HUES6 (cell line): ENCODE measurements at regions not wholly inside any gene's neighbourhood (a gene's known extent, or its start where the extent isn't known, plus 50 kb on each side); places are given as distances from the start of the nearest gene placed in this dataset.

Experiments
- H3K27ac ChIP-seq: 2 replicates; pipeline ENCODE4 v1.7.0; 2013; ENCODE audit warnings: low read depth, mild to moderate bottlenecking, low read length, inconsistent platforms
- H3K27me3 ChIP-seq: 2 replicates; pipeline ENCODE4 v1.6.1; 2013; ENCODE audit warnings: low read length; ENCODE audit not compliant: control insufficient read depth, insufficient read depth
- H3K36me3 ChIP-seq: 2 replicates; pipeline ENCODE4 v1.6.1; 2013; ENCODE audit warnings: low read length; ENCODE audit not compliant: control insufficient read depth, insufficient read depth
- H3K4me1 ChIP-seq: 2 replicates; pipeline ENCODE4 v1.6.1; 2013; ENCODE audit warnings: low read length; ENCODE audit not compliant: control insufficient read depth, insufficient read depth
- H3K4me3 ChIP-seq: 2 replicates; pipeline ENCODE4 v1.5.1; 2013; ENCODE audit warnings: low read depth, low read length
- H3K9ac ChIP-seq: one replicate; pipeline ENCODE4 v1.6.1; 2013; ENCODE audit warnings: mild to moderate bottlenecking, low read length
- H3K9me3 ChIP-seq: 2 replicates; pipeline ENCODE4 v1.6.1; 2013; ENCODE audit warnings: low read depth, low read length; ENCODE audit not compliant: control insufficient read depth, insufficient read depth

DNA sequence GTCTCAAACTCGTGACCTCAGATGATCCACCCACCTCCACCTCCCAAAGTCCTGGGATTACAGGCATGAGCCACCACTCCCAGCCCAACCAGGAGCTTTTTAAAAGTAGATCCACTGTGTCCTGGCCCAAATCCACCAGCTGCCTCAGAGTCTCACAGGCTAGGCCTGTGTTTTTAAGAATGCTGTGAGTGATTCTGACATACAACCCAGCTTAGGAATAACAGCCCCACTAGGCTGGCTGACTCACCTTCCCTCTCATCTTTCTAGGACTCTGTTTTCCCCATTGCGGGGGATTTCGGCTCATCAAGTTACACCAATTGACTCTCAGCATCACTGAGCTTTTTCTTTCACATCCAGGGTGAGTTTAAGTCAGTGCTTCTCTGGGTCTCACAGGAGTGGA, 207.6 kb downstream of the SKIDA1 start:
- no peaks in the 10 kb centered on the region for H3K36me3 ChIP-seq
- H3K4me1 ChIP-seq = peaks cover 36% of the 10 kb centered on the region
- no peak overlapping the region for H3K27ac ChIP-seq
- H3K4me3 ChIP-seq = no peak overlapping the region
- H3K9ac ChIP-seq = no peak overlapping the region
- H3K9me3 ChIP-seq = no peaks in the 10 kb centered on the region
- H3K27me3 ChIP-seq = no peaks in the 10 kb centered on the region

DNA sequence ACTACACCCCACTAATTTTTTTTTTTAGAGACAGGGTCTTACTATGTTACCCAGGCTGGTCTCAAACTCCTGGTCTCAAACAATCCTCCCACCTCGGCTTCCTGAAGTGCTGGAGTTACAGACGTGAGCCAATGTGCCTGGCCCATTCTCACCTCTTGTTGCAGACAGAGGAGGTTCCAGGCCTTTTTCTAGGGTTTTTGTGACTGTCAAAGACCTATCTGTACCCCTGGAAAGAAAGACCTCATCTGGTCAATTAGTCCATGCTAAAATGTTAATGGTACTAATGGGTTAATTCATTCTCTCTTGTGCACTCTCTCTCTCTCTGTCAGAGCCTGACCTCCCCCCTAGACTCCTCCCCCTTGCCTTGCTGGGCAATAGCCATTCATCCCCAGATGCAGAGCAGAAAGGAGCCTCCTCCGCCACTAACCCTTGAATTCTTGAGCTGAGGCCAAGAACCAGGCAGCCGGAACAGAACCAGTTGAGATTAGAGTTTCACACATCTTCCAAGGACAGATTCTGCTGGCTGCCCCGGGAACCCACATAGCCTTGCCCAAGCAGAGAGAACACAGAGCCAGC, 209.7 kb downstream of the SKIDA1 start:
- Histone ChIP-seq H3K27ac (0 out of 2 replicates have a peak overlapping the region, but pooled peaks have one; percentile 18), H3K9ac (peak overlapping the region; percentile 57), H3K4me3 (peak overlapping the region; percentile 6; the same call in 1 of the 2 replicates)

DNA sequence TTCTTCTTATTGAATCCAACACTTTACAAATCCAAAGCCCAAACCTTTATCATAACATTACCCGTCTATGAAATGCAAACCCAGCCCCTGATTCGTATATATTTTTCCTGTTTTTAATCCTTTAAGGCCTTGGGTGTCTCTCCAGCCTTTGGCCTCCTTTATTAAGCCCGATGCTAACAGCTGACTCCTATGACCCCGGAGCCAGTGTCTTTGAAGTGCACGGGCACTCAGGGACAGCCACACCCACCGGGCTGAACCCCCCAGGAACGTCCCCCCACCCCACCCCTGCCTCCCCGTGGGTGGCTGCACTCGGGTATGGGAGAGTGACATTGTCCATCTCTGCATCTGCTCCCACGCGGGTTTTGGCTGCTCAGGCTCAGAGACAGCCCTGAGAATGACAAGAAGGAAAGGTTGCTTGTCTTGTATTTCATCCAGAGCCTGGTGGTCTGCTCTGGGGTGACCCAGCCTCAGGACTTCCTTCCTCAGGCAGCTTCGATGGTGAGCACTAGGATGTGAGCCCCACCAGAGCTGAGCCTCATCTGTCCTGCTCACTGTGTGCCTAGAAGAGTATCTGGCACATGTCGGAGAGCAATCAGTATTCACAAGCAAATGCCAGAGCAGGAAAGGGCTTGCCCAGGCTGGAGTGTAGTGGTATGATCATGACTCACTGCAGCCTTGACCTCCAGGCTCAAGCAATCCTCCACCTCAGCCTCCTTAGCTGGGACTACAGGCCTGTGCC, 210.4 kb downstream of the SKIDA1 start:
- H3K36me3 ChIP-seq = no peaks in the 10 kb centered on the region
- no peak overlapping the region for H3K4me3 ChIP-seq
- H3K9ac ChIP-seq = peak overlapping the region; percentile 16
- H3K27ac ChIP-seq = peak overlapping the region; percentile 4; the same call in 1 of the 2 replicates
- no peaks in the 10 kb centered on the region for H3K9me3 ChIP-seq
- peaks cover 36% of the 10 kb centered on the region for H3K4me1 ChIP-seq
- H3K27me3 ChIP-seq = no peaks in the 10 kb centered on the region

More for the DNA sequence above, 209.7 kb downstream of the SKIDA1 start:
- H3K27me3 ChIP-seq = no peaks in the 10 kb centered on the region
- no peaks in the 10 kb centered on the region for H3K9me3 ChIP-seq
- H3K4me1 ChIP-seq = peaks cover 36% of the 10 kb centered on the region
- no peaks in the 10 kb centered on the region for H3K36me3 ChIP-seq

DNA sequence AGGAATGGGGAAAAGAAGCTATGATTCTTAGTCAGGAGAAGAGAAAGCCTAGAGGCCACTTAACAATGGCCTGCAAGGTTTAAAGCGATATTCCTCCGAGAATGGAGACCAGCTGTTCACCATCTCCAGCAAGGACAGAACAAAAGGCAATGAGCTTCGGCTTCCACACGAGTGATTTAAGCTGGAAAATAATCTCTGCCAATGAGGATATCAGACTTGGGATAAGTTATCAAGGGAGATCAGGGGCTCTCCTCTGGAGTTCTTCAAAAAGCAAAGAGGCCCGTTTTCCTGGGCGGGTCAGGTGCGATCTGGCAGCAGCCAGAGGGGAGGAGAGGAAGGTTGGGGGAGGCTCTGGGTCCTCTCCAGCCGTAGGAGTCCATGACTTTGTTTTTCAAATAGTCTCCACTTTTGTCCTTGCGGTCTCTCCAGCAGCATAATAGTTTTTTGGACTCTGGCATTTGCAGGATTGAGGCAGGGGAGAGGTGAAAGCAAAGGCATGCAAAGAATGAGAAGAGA, 211.3 kb downstream of the SKIDA1 start:
- Histone ChIP-seq H3K27me3 (no peaks in the 10 kb centered on the region), H3K27ac (peak overlapping the region; percentile 4; the same call in 1 of the 2 replicates), H3K4me1 (peaks cover 40% of the 10 kb centered on the region), H3K4me3 (no peak overlapping the region), H3K9ac (no peak overlapping the region), H3K9me3 (no peaks in the 10 kb centered on the region), H3K36me3 (no peaks in the 10 kb centered on the region)

DNA sequence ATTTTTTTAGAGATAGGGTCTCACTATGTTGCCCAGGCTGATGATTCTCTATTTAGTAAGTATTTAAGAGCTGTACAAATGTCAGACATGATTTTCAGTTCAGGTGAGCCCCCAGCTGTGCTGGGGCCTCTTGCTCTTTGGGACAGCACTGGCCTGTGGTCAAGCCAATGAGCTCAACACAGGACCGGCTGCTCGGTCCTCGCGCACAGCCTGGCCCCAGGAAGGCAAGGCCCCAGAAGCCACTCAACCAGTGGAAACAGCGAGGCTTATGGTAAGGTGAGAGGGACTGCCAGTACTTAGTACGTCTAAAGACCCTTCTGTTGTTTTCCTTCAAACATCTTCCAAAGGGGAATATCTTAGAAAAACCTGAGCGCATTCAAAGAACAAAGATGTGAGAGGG, 211.8 kb downstream of the SKIDA1 start:
- Histone ChIP-seq H3K27me3 (no peaks in the 10 kb centered on the region), H3K4me1 (peaks cover 40% of the 10 kb centered on the region), H3K9me3 (no peaks in the 10 kb centered on the region), H3K36me3 (no peaks in the 10 kb centered on the region), H3K9ac (no peak overlapping the region), H3K4me3 (no peak overlapping the region), H3K27ac (peak overlapping the region; percentile 4; the same call in 1 of the 2 replicates)

DNA sequence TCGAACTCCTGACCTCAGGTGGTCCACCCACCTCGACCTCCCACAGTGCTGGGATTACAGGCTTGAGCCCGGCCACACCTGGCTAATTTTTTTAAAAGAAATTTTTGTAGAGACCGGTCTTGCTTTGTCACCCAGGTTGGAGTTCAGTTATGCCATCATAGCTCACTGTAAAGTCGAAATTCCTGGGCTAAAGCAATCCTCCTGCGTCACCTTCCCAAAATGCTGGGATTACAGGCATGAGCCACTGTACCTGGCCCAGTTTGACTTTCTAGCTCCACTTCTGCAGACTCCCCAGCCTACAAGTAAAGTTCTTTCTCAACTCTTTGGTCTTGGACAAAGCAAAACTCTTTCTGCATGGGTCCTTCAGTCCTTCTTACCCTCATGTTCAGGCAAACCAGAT, 214.1 kb downstream of the SKIDA1 start:
- Histone ChIP-seq H3K27me3 (no peaks in the 10 kb centered on the region), H3K36me3 (no peaks in the 10 kb centered on the region), H3K9me3 (no peaks in the 10 kb centered on the region), H3K4me3 (no peak overlapping the region), H3K27ac (no peak overlapping the region), H3K4me1 (peaks cover 31% of the 10 kb centered on the region), H3K9ac (no peak overlapping the region)

DNA sequence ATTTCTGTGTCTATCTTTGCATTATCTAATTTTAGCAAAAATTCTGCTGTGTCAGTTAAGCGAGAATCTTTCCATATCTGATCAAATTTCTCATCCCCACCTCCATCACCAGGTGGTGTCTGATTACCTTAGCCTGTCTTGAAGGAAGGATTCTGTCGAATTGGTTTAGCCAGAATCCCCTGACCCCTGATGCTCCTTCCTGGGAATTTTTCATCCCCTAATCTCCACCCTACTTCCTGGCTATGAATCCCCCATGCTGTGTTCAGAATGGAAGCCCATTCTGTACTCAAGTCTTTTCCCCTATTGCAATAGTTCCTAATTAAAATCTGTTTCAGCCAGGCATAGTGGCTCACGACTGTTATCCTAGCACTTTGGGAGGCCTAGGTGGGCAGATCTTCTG, 216.1 kb downstream of the SKIDA1 start:
- H3K36me3 ChIP-seq = no peaks in the 10 kb centered on the region
- peaks cover 14% of the 10 kb centered on the region for H3K4me1 ChIP-seq
- no peaks in the 10 kb centered on the region for H3K9me3 ChIP-seq
- H3K27ac ChIP-seq = no peak overlapping the region
- no peaks in the 10 kb centered on the region for H3K27me3 ChIP-seq
- no peak overlapping the region for H3K4me3 ChIP-seq
- H3K9ac ChIP-seq = no peak overlapping the region

DNA sequence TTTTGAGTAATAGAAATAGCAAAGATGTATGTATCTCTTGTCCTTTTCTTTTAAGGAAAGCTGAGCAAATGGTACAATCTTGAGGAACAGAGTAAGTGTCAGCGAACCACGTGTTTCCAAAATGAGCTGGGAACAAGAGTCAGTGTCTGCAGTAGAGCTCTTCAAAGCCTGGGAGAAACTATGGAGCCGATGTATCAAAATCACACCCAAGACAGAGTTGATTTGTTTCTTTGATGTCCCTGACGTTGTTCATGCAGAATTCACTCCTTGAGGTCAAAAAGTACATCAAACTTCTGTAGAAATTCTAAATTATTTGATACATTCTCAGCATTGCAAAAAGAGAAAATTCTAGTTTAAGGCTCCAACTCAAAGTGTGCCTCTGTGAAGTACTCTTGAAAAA, 216.5 kb downstream of the SKIDA1 start:
- no peaks in the 10 kb centered on the region for H3K27me3 ChIP-seq
- H3K9ac ChIP-seq = no peak overlapping the region
- H3K36me3 ChIP-seq = no peaks in the 10 kb centered on the region
- no peak overlapping the region for H3K27ac ChIP-seq
- no peaks in the 10 kb centered on the region for H3K9me3 ChIP-seq
- H3K4me1 ChIP-seq = peaks cover 14% of the 10 kb centered on the region
- H3K4me3 ChIP-seq = no peak overlapping the region

DNA sequence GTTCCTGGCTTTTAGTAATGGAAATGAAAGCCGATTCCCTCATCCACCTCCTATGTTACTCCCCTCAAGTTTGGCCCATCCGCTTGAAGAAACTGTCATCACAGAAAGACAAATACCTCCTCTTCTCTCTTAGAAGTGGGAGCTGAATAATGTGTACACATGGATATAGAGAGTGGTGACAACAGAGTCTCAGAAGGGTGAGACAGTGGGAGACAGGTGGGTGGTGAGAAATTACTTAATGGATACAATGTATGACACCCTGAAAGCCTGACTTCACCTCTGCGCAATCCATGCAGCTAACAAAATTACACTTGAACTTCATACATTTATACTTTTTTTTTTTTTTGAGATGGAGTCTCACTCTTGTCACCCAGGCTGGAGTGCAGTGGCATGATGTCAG, 217.5 kb downstream of the SKIDA1 start:
- Histone ChIP-seq H3K9ac (no peak overlapping the region), H3K4me3 (no peak overlapping the region), H3K4me1 (peaks cover 11% of the 10 kb centered on the region), H3K27me3 (no peaks in the 10 kb centered on the region), H3K9me3 (no peaks in the 10 kb centered on the region), H3K36me3 (no peaks in the 10 kb centered on the region), H3K27ac (no peak overlapping the region)

DNA sequence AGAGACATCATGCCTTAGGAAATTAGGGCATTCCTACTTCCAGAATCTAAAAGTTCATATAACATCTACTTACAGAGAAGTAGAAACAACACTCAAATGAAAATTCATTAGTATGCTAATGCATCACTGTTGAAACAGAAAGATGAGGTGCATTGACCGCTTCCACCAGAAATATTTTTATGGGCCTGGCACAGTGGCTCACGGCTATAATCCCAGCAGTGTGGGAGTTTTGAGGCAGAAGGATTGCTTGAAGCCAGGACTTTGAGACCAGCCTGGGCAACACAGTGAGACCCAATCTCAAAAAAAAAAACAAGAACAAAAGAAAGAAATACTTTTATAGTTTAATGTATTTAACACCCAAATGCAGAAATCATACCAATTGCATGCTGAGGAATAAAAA, 220.9 kb downstream of the SKIDA1 start:
- Histone ChIP-seq H3K9ac (no peak overlapping the region), H3K4me1 (peaks cover 13% of the 10 kb centered on the region), H3K27ac (no peak overlapping the region), H3K9me3 (no peaks in the 10 kb centered on the region), H3K36me3 (no peaks in the 10 kb centered on the region), H3K4me3 (no peak overlapping the region), H3K27me3 (no peaks in the 10 kb centered on the region)

DNA sequence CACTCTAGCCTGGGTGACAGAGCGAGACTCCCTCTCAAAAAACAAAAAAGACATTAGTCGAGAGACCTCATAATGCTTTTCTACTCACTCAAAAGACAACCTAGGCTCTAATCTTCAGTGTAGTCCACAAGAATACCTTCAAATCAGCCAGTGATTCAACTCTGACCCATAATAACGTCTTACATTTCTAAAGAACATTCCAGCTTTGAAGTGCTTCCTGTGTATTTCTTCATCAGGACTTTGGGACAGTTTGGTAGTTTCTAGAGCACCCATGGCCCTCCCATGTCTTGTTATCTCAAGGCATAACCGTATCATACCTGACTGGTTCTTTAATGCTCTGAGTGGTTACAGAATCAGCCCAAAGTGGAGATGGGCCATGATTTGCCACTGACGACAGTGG, 221.3 kb downstream of the SKIDA1 start:
- Histone ChIP-seq H3K9me3 (no peaks in the 10 kb centered on the region), H3K4me1 (peaks cover 9% of the 10 kb centered on the region), H3K36me3 (no peaks in the 10 kb centered on the region), H3K27me3 (no peaks in the 10 kb centered on the region), H3K27ac (no peak overlapping the region), H3K9ac (no peak overlapping the region), H3K4me3 (no peak overlapping the region)
